H1 (cell line): ENCODE measurements at regions not wholly inside any gene's neighbourhood (a gene's known extent, or its start where the extent isn't known, plus 50 kb on each side); places are given as distances from the start of the nearest gene placed in this dataset.

Source experiments
- CTCF ChIA-PET: fragments of 300-600 bp; sonication (Branson Sonifier 250); formaldehyde crosslinking; loops from one replicate; lab custom pipeline; 2021; ENCODE audit not compliant: partially characterized antibody; lab: Charles Lee
- POLR2A ChIA-PET: fragments of 300-600 bp; sonication (Branson Sonifier 250); formaldehyde crosslinking; loops from one replicate; lab custom pipeline; 2021; ENCODE audit warnings: inconsistent platforms; ENCODE audit not compliant: partially characterized antibody; lab: Charles Lee
- DNase-seq, 2 experiments: peaks; one replicate each; pipeline versions ENCODE4 v3.0.0 to v3.0.0-alpha.2; 2010 to 2022; ENCODE audit warnings: low spot score in 2 of 2, low read depth in 1 of 2, mixed read lengths in 1 of 2
- FAIRE-seq: peaks from 2 replicates; lab custom pipeline; 2011; peaks lifted over from hg19 to GRCh38; lab: Jason Lieb, UNC
- H2AFZ ChIP-seq: 2 replicates; pipeline ENCODE4 v1.8.1; 2012; ENCODE audit warnings: low read length, inconsistent platforms
- H2AK5ac ChIP-seq: 2 replicates; pipeline ENCODE4 v1.6.1; 2013; ENCODE audit warnings: low read depth, low read length
- H2BK120ac ChIP-seq: replicated peaks from 2 replicates; pipeline ENCODE3; 2013; ENCODE audit warnings: low read depth, low read length, inconsistent platforms
- H2BK12ac ChIP-seq: 2 replicates; pipeline ENCODE4 v1.6.1; 2013; ENCODE audit warnings: low read depth, low read length
- H2BK15ac ChIP-seq: 2 replicates; pipeline ENCODE4 v1.6.1; 2013; ENCODE audit warnings: low read length
- H2BK20ac ChIP-seq: 2 replicates; pipeline ENCODE4 v1.6.1; 2013; ENCODE audit warnings: low read length
- H2BK5ac ChIP-seq: 2 replicates; pipeline ENCODE4 v1.6.1; 2013; ENCODE audit warnings: low read depth, low read length
- H3K14ac ChIP-seq: 2 replicates; pipeline ENCODE4 v1.6.1; 2013; ENCODE audit warnings: inconsistent platforms; ENCODE audit not compliant: insufficient read length
- H3K18ac ChIP-seq: 2 replicates; pipeline ENCODE4 v1.6.1; 2013; ENCODE audit warnings: low read length; ENCODE audit errors: extremely low read depth
- H3K23ac ChIP-seq: 2 replicates; pipeline ENCODE4 v1.6.1; 2013; ENCODE audit warnings: inconsistent platforms; ENCODE audit not compliant: insufficient read length
- H3K23me2 ChIP-seq: 2 replicates; pipeline ENCODE4 v1.6.1; 2013; ENCODE audit warnings: low read depth, low read length
- H3K27ac ChIP-seq: 2 replicates; pipeline ENCODE4 v1.6.1; 2011; ENCODE audit warnings: low read depth, low read length, inconsistent platforms
- H3K27me3 ChIP-seq, 4 experiments: replicated peaks in 1 of 4; 1 replicate in 1 of 4; 2 replicates in 3 of 4; pipeline versions ENCODE4 v1.6.1 to v1.8.1; 2011 to 2013; ENCODE audit warnings: low read length in 3 of 4, mild to moderate bottlenecking in 3 of 4, inconsistent platforms in 2 of 4, mixed read lengths in 2 of 4, moderate library complexity in 1 of 4; ENCODE audit not compliant: control insufficient read depth in 3 of 4, insufficient read depth in 3 of 4; ENCODE audit errors: extremely low read depth in 1 of 4
- H3K36me3 ChIP-seq, 4 experiments: 2 replicates each; pipeline versions ENCODE4 v1.6.1 to v1.8.1; 2011 to 2013; ENCODE audit warnings: mild to moderate bottlenecking in 4 of 4, low read length in 3 of 4, moderate library complexity in 2 of 4, control low read depth in 1 of 4, inconsistent platforms in 1 of 4; ENCODE audit not compliant: insufficient read depth in 4 of 4, control insufficient read depth in 2 of 4
- H3K4ac ChIP-seq: replicated peaks from 2 replicates; pipeline ENCODE3; 2013; ENCODE audit warnings: low read length, low read depth, mixed read lengths, inconsistent platforms; ENCODE audit not compliant: insufficient read length
- H3K4me1 ChIP-seq, 4 experiments: replicated peaks in 1 of 4; 1 replicate in 1 of 4; 2 replicates in 3 of 4; pipeline versions ENCODE4 v1.6.1 to v1.8.1; 2011 to 2013; ENCODE audit warnings: low read length in 3 of 4, inconsistent platforms in 2 of 4, mixed read lengths in 1 of 4; ENCODE audit not compliant: insufficient read depth in 4 of 4, control insufficient read depth in 3 of 4
- H3K4me2 ChIP-seq, 2 experiments: 2 replicates each; pipeline versions ENCODE4 v1.6.1 to v1.8.1; 2011 to 2013; ENCODE audit warnings: low read depth in 2 of 2, low read length in 2 of 2, control low read depth in 1 of 2, inconsistent platforms in 1 of 2, mild to moderate bottlenecking in 1 of 2; ENCODE audit not compliant: insufficient read depth in 1 of 2
- H3K4me3 ChIP-seq, 4 experiments: fragments of 200-600, 300-600 bp in 1 of 4; sonication (generic), shearing (Covaris generic), sonication (Bioruptor Twin) in 1 of 4; 2 replicates each; pipeline versions ENCODE4 v1.5.1 to v1.8.1; 2011 to 2016; ENCODE audit warnings: low read length in 4 of 4, low read depth in 3 of 4, control low read depth in 2 of 4, inconsistent platforms in 2 of 4, mild to moderate bottlenecking in 2 of 4, mixed read lengths in 1 of 4, moderate library complexity in 1 of 4; ENCODE audit not compliant: insufficient read depth in 2 of 4; ENCODE audit errors: extremely low read depth in 1 of 4
- H3K56ac ChIP-seq: replicated peaks from 2 replicates; pipeline ENCODE3; 2013; ENCODE audit warnings: low read depth, mild to moderate bottlenecking, mixed read lengths, low read length, inconsistent platforms; ENCODE audit not compliant: insufficient read length
- H3K79me1 ChIP-seq: 2 replicates; pipeline ENCODE4 v1.6.1; 2013; ENCODE audit warnings: low read depth, low read length, control low read depth
- H3K79me2 ChIP-seq, 2 experiments: 2 replicates each; pipeline versions ENCODE4 v1.6.1 to v1.8.1; 2012 to 2013; ENCODE audit warnings: low read length in 2 of 2, mild to moderate bottlenecking in 2 of 2, inconsistent platforms in 1 of 2; ENCODE audit not compliant: insufficient read depth in 2 of 2, control insufficient read depth in 1 of 2
- H3K9ac ChIP-seq, 4 experiments: replicated peaks in 1 of 4; 1 replicate in 1 of 4; 2 replicates in 3 of 4; pipeline versions ENCODE4 v1.6.1 to v1.8.1; 2011 to 2013; ENCODE audit warnings: low read depth in 3 of 4, low read length in 3 of 4, control low read depth in 2 of 4, mild to moderate bottlenecking in 2 of 4, moderate library complexity in 2 of 4, inconsistent platforms in 1 of 4; ENCODE audit errors: extremely low read depth in 1 of 4
- H3K9me3 ChIP-seq, 2 experiments: 2 replicates each; pipeline versions ENCODE4 v1.6.1 to v1.8.1; 2012 to 2013; ENCODE audit warnings: mild to moderate bottlenecking in 2 of 2, moderate library complexity in 2 of 2, control low read depth in 1 of 2, inconsistent platforms in 1 of 2, low read depth in 1 of 2, low read length in 1 of 2, mixed read lengths in 1 of 2; ENCODE audit not compliant: insufficient read depth in 2 of 2
- H4K20me1 ChIP-seq, 2 experiments: replicated peaks in 1 of 2; 2 replicates each; pipeline versions ENCODE3 to v1.8.1; 2011 to 2013; ENCODE audit warnings: inconsistent platforms in 2 of 2, low read length in 2 of 2, mild to moderate bottlenecking in 1 of 2; ENCODE audit not compliant: insufficient read depth in 2 of 2, control insufficient read depth in 1 of 2
- H4K5ac ChIP-seq: 2 replicates; pipeline ENCODE4 v1.6.1; 2013; ENCODE audit warnings: low read length, low read depth, mixed read lengths, inconsistent platforms; ENCODE audit not compliant: insufficient read length
- H4K8ac ChIP-seq: 2 replicates; pipeline ENCODE4 v1.8.0; 2013; ENCODE audit warnings: mild to moderate bottlenecking, moderate library complexity, low read length, inconsistent platforms; ENCODE audit not compliant: insufficient read depth; ENCODE audit errors: extremely low read depth
- H4K91ac ChIP-seq: replicated peaks from 2 replicates; pipeline ENCODE3; 2013; ENCODE audit warnings: low read length, mixed read lengths, inconsistent platforms; ENCODE audit not compliant: insufficient read length
- PHF8 ChIP-seq: fragments of 200-600 bp; sonication (generic); conservative IDR thresholded peaks from 2 replicates; pipeline ENCODE4 v1.7.1; 2012; ENCODE audit warnings: low read depth, mild to moderate bottlenecking, inconsistent platforms, low read length, moderate library complexity
- WGBS, 2 experiments: shearing (Covaris generic) in 1 of 2; methylation state at CpG; one replicate each; pipeline versions ENCODE4 v1.1.6 to v1.1.7; 2013 to 2015; ENCODE audit warnings: low lambda C conversion rate in 2 of 2, mixed read lengths in 2 of 2, inconsistent platforms in 1 of 2, low coverage in 1 of 2, missing lambda C conversion rate in 1 of 2; ENCODE audit not compliant: insufficient replicate concordance in 2 of 2, insufficient coverage in 1 of 2, insufficient read length in 1 of 2; ENCODE audit errors: extremely low coverage in 1 of 2, missing lambda C conversion rate in 1 of 2; 5-methylcytosine and 5-hydroxymethylcytosine counted together

GRCh38 chr4:189404271-189404670, 536.4 kb upstream of the FRG1 start:
- FAIRE-seq (no peak), DNase-seq (no peak)
- ChIA-PET CTCF (no interaction called here), POLR2A (no interaction called here)
- Histone ChIP-seq H2BK15ac (no peak overlapping the region), H3K27ac (no peak overlapping the region), H4K5ac (no peak overlapping the region), H3K4me3 (no peak overlapping the region), H4K91ac (no peak overlapping the region), H3K4ac (no peak overlapping the region), H3K4me2 (no peak overlapping the region), H3K79me2 (no peaks in the 10 kb centered on the region), H2BK12ac (no peak overlapping the region), H2BK120ac (no peak overlapping the region), H3K79me1 (no peaks in the 10 kb centered on the region), H3K36me3 (no peaks in the 10 kb centered on the region; a peak in 1 of 8 replicates), H3K9ac (no peak overlapping the region), H4K20me1 (no peaks in the 10 kb centered on the region), H3K23ac (no peak overlapping the region), H2AFZ (no peak overlapping the region), H3K9me3 (peaks cover 7 to 14% of the 10 kb centered on the region in 2 experiments), H2BK5ac (no peak overlapping the region), H3K14ac (no peak overlapping the region), H4K8ac (no peak overlapping the region), H2BK20ac (no peak overlapping the region), H3K18ac (no peak overlapping the region), H3K4me1 (no peaks in the 10 kb centered on the region), H3K56ac (no peak overlapping the region), H3K27me3 (no peaks in the 10 kb centered on the region), H3K23me2 (no peaks in the 10 kb centered on the region), H2AK5ac (no peak overlapping the region)
- TF ChIP-seq PHF8: no peak
- 100% methylated on average over 1 of the region's 1 CpG; no CpG with 5 or more reads in 1 of the 2 experiments for WGBS, 2 experiments
